Endodermal cell (in vitro differentiated cells): ENCODE measurements at regions not wholly inside any gene's neighbourhood (a gene's known extent, or its start where the extent isn't known, plus 50 kb on each side); places are given as distances from the start of the nearest gene placed in this dataset.

ENCODE experiments used
- DNase-seq: peaks from one replicate; pipeline ENCODE4 v3.0.0-alpha.2; 2017
- H3K27ac ChIP-seq: 2 replicates; pipeline ENCODE4 v1.5.1; 2013; ENCODE audit warnings: mild to moderate bottlenecking, low read depth, low read length, moderate library complexity
- H3K27me3 ChIP-seq: 2 replicates; pipeline ENCODE4 v1.6.1; 2013; ENCODE audit warnings: mild to moderate bottlenecking, low read length, moderate library complexity; ENCODE audit not compliant: insufficient read depth, control insufficient read depth, poor library complexity, severe bottlenecking
- H3K36me3 ChIP-seq: 2 replicates; pipeline ENCODE4 v1.7.0; 2013; ENCODE audit warnings: mild to moderate bottlenecking, low read length, moderate library complexity; ENCODE audit not compliant: control insufficient read depth, insufficient read depth
- H3K4me1 ChIP-seq: one replicate; pipeline ENCODE4 v1.7.0; 2013; ENCODE audit warnings: low read length; ENCODE audit not compliant: control insufficient read depth, insufficient read depth
- H3K4me3 ChIP-seq: 2 replicates; pipeline ENCODE4 v1.5.1; 2013; ENCODE audit warnings: mild to moderate bottlenecking, low read length, moderate library complexity
- H3K9ac ChIP-seq: 2 replicates; pipeline ENCODE4 v1.6.1; 2013; ENCODE audit warnings: mild to moderate bottlenecking, low read length, moderate library complexity; ENCODE audit not compliant: poor library complexity, severe bottlenecking; ENCODE audit errors: extremely low read depth
- H3K9me3 ChIP-seq: 2 replicates; pipeline ENCODE4 v1.6.1; 2013; ENCODE audit warnings: mild to moderate bottlenecking, low read length, moderate library complexity; ENCODE audit not compliant: control insufficient read depth
- H3K27ac Mint-ChIP-seq: 2 replicates; pipeline ENCODE4 v1.8.0; 2020; ENCODE audit warnings: mixed read lengths
- H3K27me3 Mint-ChIP-seq: 2 replicates; pipeline ENCODE4 v1.8.0; 2021; ENCODE audit warnings: mild to moderate bottlenecking, mixed read lengths; ENCODE audit not compliant: insufficient read depth
- H3K36me3 Mint-ChIP-seq: 2 replicates; pipeline ENCODE4 v1.8.0; 2020; ENCODE audit warnings: low read depth, mixed read lengths
- H3K4me1 Mint-ChIP-seq: 2 replicates; pipeline ENCODE4 v1.8.0; 2020; ENCODE audit warnings: mixed read lengths
- H3K4me3 Mint-ChIP-seq: 2 replicates; pipeline ENCODE4 v1.8.0; 2020; ENCODE audit warnings: mild to moderate bottlenecking, moderate library complexity, mixed read lengths
- H3K9me3 Mint-ChIP-seq: 2 replicates; pipeline ENCODE4 v1.8.0; 2020; ENCODE audit warnings: mild to moderate bottlenecking, mixed read lengths
- CTCF ChIP-seq: fragments of 200-600 bp; sonication (generic); conservative IDR thresholded peaks from 2 replicates; pipeline ENCODE4 v1.5.0; 2021; ENCODE audit warnings: antibody characterized with exemption, mild to moderate bottlenecking
- WGBS, 2 experiments: methylation state at CpG; one replicate each; pipeline versions ENCODE4 v1.1.5 to v1.1.7; 2013; ENCODE audit warnings: missing lambda C conversion rate in 2 of 2, mixed read lengths in 1 of 2; ENCODE audit not compliant: insufficient coverage in 1 of 2, insufficient read length in 1 of 2; 5-methylcytosine and 5-hydroxymethylcytosine counted together

- Histone ChIP-seq H3K9me3 (no peaks in the 10 kb centered on the region), H3K9ac (no peak overlapping the region), H3K27ac (no peak overlapping the region), H3K27me3 (no peaks in the 10 kb centered on the region), H3K36me3 (no peaks in the 10 kb centered on the region), H3K4me1 (no peaks in the 10 kb centered on the region), H3K4me3 (no peak overlapping the region)
- no peaks in the 10 kb centered on the region for H3K27me3 Mint-ChIP-seq
- H3K27ac Mint-ChIP-seq, result no peak overlapping the region
- no peaks in the 10 kb centered on the region for H3K9me3 Mint-ChIP-seq
- no peaks in the 10 kb centered on the region for H3K36me3 Mint-ChIP-seq
- H3K4me3 Mint-ChIP-seq, result no peak overlapping the region
- DNase-seq, result no peak
- no peaks in the 10 kb centered on the region for H3K4me1 Mint-ChIP-seq
- TF ChIP-seq CTCF, result no peak
Measured at GRCh38 chr14:43172899-43173548, 1334.1 kb downstream of the FSCB start.

GRCh38 chr14:43169722-43170121, 1337.4 kb downstream of the FSCB start:
- H3K27me3 Mint-ChIP-seq, result no peaks in the 10 kb centered on the region
- Histone ChIP-seq H3K27ac (no peak overlapping the region), H3K9ac (no peak overlapping the region), H3K4me3 (no peak overlapping the region), H3K27me3 (no peaks in the 10 kb centered on the region), H3K9me3 (no peaks in the 10 kb centered on the region), H3K36me3 (no peaks in the 10 kb centered on the region), H3K4me1 (no peaks in the 10 kb centered on the region)
- no peaks in the 10 kb centered on the region for H3K36me3 Mint-ChIP-seq
- TF ChIP-seq CTCF, result no peak
- H3K9me3 Mint-ChIP-seq, result no peaks in the 10 kb centered on the region
- 80 to 97% methylated on average over 1 to 2 of the region's 2 CpGs for WGBS, 2 experiments
- no peak for DNase-seq
- no peak overlapping the region for H3K4me3 Mint-ChIP-seq
- H3K4me1 Mint-ChIP-seq, result no peaks in the 10 kb centered on the region
- H3K27ac Mint-ChIP-seq, result no peak overlapping the region

- Mint-ChIP-seq H3K27me3 (no peaks in the 10 kb centered on the region), H3K27ac (no peak overlapping the region), H3K4me1 (no peaks in the 10 kb centered on the region), H3K36me3 (no peaks in the 10 kb centered on the region), H3K4me3 (no peak overlapping the region), H3K9me3 (no peaks in the 10 kb centered on the region)
- no peak for TF ChIP-seq CTCF
- Histone ChIP-seq H3K4me3 (no peak overlapping the region), H3K36me3 (no peaks in the 10 kb centered on the region), H3K9me3 (no peaks in the 10 kb centered on the region), H3K27ac (no peak overlapping the region), H3K27me3 (no peaks in the 10 kb centered on the region), H3K4me1 (no peaks in the 10 kb centered on the region), H3K9ac (no peak overlapping the region)
- no peak for DNase-seq
- no CpG with 5 or more reads among the region's 1 CpG for WGBS, 2 experiments
Measured at GRCh38 chr14:43168371-43168925, 1338.6 kb downstream of the FSCB start.
